Right lobe of liver (tissue), 6 donors: ENCODE measurements at regions not wholly inside any gene's neighbourhood (a gene's known extent, or its start where the extent isn't known, plus 50 kb on each side); places are given as distances from the start of the nearest gene placed in this dataset.

Source experiments
- ATAC-seq, 4 donors: fragments of 200-7000 bp; cut with Tn5 transposase; one replicate each; pipeline ENCODE4 v1.9.1; 2020; ENCODE audit warnings: mild to moderate bottlenecking in 4 of 4, moderate library complexity in 4 of 4
- DNase-seq, 3 donors: peaks; one replicate each; pipeline ENCODE4 v3.0.0-alpha.2; 2020
- H3K27ac ChIP-seq, 3 donors: fragments of 200-600 bp; one replicate each; pipeline ENCODE4 v1.8.0; 2022
- H3K27me3 ChIP-seq, 2 donors: fragments of 200-600 bp; one replicate each; pipeline ENCODE4 v1.8.0; 2022
- H3K36me3 ChIP-seq, 4 donors: fragments of 200-600 bp; sonication (generic) in 1 of 4; one replicate each; pipeline versions ENCODE4 v1.5.1 to v1.8.0; 2017 to 2022; ENCODE audit warnings: control low read depth in 1 of 4
- H3K4me1 ChIP-seq, 4 donors: fragments of 200-600 bp; sonication (generic) in 1 of 4; one replicate each; pipeline versions ENCODE4 v1.5.1 to v1.8.0; 2017 to 2022; ENCODE audit warnings: control low read depth in 1 of 4
- H3K4me3 ChIP-seq, 3 donors: fragments of 200-600 bp; one replicate each; pipeline ENCODE4 v1.8.0; 2022
- H3K9me3 ChIP-seq, 4 donors: fragments of 200-600 bp; sonication (generic) in 1 of 4; one replicate each; pipeline versions ENCODE4 v1.5.1 to v1.8.0; 2017 to 2022; ENCODE audit warnings: control low read depth in 1 of 4
- POLR2A ChIP-seq: fragments of 450-650 bp; IDR thresholded peaks from one replicate; pipeline ENCODE4 v1.6.1; 2017; ENCODE audit warnings: antibody characterized with exemption, mild to moderate bottlenecking
- WGBS: methylation state at CpG from one replicate; pipeline ENCODE4 v1.1.6; 2018; ENCODE audit warnings: low coverage, low lambda C conversion rate; ENCODE audit not compliant: insufficient coverage; ENCODE audit errors: missing lambda C conversion rate; 5-methylcytosine and 5-hydroxymethylcytosine counted together
- intact Hi-C, 2 donors: fragments of 100-400 bp; cut with DNase I; formaldehyde crosslinking; loops; one replicate each; pipeline versions ENCODE4 v1.11.2 to v1.14.1; 2022
- TF ChIP-seq, protein P1 (sequence below), 4 donors: fragments of 200-600 bp in 3 of 4; fragments of 450-650 bp in 1 of 4; IDR thresholded peaks; one replicate each; pipeline versions ENCODE4 v1.5.1 to v1.8.0; 2016 to 2022; ENCODE audit warnings: antibody characterized with exemption in 4 of 4, mild to moderate bottlenecking in 2 of 4
- donor health status: DM: no; HTN: yes; CAD: no.
- donor health status: DM: no; HTN: no; CAD: no.
- donor health status: DM: no; HTN: no; CAD: no.
- donor health status: DM: no; HTN: yes; CAD: no.
- donor health status: DM: no; HTN: yes; CAD: no.

DNA sequence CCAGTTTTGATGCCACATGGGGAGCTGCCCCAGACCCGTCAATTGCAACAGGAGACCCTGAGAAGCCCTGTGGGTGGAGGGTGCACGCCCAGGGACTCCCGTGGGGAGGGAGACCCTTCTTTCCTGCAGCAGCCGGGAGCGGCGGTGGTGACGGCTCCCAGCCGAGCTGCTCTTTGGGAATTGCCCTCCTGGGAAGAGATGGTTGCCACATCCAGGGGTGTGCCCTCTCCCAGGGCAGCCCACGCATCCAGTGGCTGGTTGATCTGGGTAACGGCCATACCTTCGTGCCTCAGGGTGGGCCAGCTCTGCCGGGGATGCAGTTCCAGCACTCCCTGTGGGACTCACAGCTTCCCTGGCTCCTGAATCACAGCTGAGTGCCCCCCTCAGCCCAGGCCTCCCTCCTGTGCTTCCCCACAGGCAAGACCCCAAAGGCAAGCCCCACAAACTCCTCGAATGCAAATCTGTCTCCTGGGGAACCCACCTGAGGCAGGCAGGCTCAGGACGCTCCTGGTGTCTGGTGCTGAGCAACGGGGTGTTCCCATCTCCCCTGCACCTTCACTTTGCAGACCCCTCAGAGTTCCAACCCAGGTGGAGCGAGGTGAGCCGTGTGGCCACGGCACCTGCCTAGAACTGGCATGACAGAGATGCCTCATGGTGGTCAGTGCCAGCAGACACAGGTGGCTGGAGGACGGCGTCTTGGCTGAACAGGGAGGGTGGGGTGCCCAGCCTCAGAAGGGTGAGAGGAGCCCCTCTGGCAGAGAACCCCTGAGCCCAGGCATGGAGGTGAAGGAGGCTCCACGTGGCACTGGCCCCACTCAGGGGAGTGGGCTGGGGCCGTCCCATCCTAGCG is 1027.4 kb downstream of the BRD1 start:
- DNase-seq, result no peak
- Histone ChIP-seq H3K4me3 (no peak overlapping the region), H3K36me3 (no peaks in the 10 kb centered on the region), H3K4me1 (no peaks in the 10 kb centered on the region), H3K27me3 (no peaks in the 10 kb centered on the region), H3K9me3 (no peaks in the 10 kb centered on the region), H3K27ac (no peak overlapping the region)
- no peak for ATAC-seq
- intact Hi-C loops, result no loop called here
- TF ChIP-seq, protein P1, sequence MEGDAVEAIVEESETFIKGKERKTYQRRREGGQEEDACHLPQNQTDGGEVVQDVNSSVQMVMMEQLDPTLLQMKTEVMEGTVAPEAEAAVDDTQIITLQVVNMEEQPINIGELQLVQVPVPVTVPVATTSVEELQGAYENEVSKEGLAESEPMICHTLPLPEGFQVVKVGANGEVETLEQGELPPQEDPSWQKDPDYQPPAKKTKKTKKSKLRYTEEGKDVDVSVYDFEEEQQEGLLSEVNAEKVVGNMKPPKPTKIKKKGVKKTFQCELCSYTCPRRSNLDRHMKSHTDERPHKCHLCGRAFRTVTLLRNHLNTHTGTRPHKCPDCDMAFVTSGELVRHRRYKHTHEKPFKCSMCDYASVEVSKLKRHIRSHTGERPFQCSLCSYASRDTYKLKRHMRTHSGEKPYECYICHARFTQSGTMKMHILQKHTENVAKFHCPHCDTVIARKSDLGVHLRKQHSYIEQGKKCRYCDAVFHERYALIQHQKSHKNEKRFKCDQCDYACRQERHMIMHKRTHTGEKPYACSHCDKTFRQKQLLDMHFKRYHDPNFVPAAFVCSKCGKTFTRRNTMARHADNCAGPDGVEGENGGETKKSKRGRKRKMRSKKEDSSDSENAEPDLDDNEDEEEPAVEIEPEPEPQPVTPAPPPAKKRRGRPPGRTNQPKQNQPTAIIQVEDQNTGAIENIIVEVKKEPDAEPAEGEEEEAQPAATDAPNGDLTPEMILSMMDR (IDR thresholded peaks at IDR 0.05), result no peak
- no peak for TF ChIP-seq POLR2A
- WGBS, result 54% methylated on average over 3 of the region's 23 CpGs

DNA sequence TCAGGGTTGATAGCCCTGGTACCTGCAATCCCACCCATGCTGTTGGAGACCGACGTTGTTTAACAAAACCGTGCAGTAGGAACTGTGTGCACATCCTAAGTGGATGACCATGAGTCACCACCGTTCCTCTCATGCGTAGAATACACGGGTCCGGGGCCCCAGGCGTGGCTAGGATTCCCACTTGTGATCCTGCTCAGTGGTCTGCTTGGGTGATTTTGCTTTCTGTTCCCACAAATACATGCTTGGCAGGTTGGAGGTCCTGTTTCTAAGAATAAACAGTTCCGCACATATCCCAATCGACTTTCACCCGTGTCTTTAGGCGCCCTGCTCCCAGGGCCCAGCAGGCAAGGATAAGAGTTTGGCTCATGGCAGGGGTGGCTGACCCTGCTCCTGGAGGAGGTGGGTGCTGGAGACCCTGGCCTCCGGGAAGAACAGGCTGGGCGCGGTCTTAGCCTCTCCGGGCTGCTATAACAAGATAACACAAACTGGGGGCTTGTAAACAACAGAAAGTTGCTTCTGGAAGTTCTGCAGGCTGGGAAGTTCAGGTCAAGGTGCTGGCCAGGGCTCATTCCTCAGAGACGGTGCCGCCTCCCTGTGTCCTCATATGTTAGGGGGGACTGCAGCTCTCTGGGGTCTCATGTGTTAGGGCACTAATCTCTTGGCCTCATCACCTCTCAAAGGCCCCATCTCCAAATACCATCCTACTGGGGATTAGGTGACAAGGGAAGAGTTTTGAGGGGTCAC is 1028.3 kb downstream of the BRD1 start:
- no peak overlapping the region for H3K27ac ChIP-seq
- no peak overlapping the region for H3K4me3 ChIP-seq
- ATAC-seq (no peak), DNase-seq (no peak)
- 72% methylated on average over 7 of the region's 18 CpGs for WGBS
- no peaks in the 10 kb centered on the region for H3K27me3 ChIP-seq
- TF ChIP-seq, protein P1 (IDR thresholded peaks at IDR 0.05), result no peak
- no peak for TF ChIP-seq POLR2A
- intact Hi-C loops, result no loop called here
- H3K4me1 ChIP-seq, result no peaks in the 10 kb centered on the region
- H3K36me3 ChIP-seq, result no peaks in the 10 kb centered on the region
- H3K9me3 ChIP-seq, result no peaks in the 10 kb centered on the region

DNA sequence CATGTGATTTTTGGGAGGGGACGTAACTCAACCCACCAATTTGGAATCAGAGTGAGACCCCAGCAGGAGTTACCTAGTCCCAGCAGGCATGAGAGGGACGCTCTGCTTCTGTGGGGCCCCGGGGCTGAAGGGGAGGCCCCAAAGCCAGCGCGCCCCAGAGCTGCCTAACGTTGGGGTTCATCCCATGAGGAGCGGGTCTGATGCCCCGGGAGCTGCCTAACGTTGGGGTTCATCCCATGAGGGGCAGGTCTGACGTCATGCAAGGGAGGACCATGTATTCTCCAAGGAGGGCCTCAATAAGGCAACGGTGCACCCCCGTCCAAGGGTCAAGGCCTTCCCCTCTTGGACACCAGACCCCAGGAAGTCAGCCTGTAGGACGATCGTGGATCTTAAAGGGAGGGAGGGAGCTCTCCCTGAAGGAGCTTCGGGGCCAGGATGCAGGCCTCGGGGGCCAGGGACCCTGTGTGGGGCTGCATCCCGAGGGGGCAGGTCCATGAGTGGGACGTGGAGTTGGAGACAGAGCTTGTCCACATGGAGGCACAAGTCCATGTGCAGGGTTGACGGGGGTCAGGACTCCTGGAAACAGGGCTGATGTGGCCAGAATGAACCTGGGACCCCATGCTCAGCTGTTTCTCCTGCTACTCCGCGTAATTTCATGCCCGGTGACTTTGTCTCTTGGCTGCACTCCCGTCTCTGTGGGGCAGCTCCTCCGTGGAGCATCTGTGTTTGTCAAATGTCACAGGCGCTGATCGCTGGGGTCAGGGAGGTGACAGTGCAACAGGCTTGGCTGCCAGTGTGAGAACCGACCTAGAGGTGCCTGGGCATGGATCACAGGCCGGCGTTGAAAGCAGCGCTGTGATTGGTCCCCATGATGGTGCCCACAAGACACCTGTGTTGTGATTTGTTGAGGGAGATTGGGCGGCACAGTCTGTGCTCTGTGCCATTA is 1029.1 kb downstream of the BRD1 start:
- Histone ChIP-seq H3K4me3 (no peak overlapping the region), H3K36me3 (no peaks in the 10 kb centered on the region), H3K4me1 (no peaks in the 10 kb centered on the region), H3K27ac (no peak overlapping the region), H3K9me3 (no peaks in the 10 kb centered on the region), H3K27me3 (no peaks in the 10 kb centered on the region)
- DNase-seq (no peak), ATAC-seq (no peak)
- whole genome bisulfite sequencing, result 41% methylated on average over 9 of the region's 31 CpGs
- TF ChIP-seq POLR2A, result no peak
- TF ChIP-seq, protein P1 (IDR thresholded peaks at IDR 0.05), result no peak
- intact Hi-C loops, result no loop called here

DNA sequence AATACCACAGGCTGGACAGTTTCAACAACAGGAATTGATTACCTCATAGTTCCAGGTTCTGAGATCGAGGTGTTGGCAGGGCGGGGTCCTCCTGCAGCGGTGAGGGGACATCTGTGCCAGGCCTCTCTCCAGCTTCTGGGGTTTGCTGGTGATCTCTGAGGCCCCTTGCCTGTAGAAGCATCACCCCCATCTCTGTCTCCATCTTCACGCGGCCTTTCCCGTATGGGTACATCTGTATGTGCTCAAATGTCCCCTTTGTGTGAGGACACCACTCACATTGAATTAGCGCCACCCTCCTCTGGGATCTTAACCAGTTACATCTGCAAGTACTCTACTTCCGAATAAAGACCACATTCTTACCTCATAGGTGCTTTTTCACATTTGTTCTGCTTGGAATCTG is 1029.9 kb downstream of the BRD1 start:
- ATAC-seq (no peak), DNase-seq (no peak)
- Histone ChIP-seq H3K4me3 (no peak overlapping the region), H3K27ac (no peak overlapping the region), H3K4me1 (no peaks in the 10 kb centered on the region), H3K9me3 (no peaks in the 10 kb centered on the region), H3K27me3 (no peaks in the 10 kb centered on the region), H3K36me3 (no peaks in the 10 kb centered on the region)
- TF ChIP-seq, protein P1 (IDR thresholded peaks at IDR 0.05), result no peak
- TF ChIP-seq POLR2A, result no peak
- intact Hi-C loops, result no loop called here
- 73% methylated on average over 4 of the region's 8 CpGs for WGBS
